ENCODE measurements at regions not wholly inside any gene's neighbourhood (a gene's known extent, or its start where the extent isn't known, plus 50 kb on each side); places are given as distances from the start of the nearest gene placed in this dataset.

- TF ChIP-seq POLR2AphosphoS5 (IDR thresholded peaks at IDR 0.05; ENCODE audit: low read depth, low read length) (no peak), POLR2A (IDR thresholded peaks at IDR 0.05; ENCODE audit: low read depth, low read length) (no peak)
These were observed 61.3 kb downstream of the BOD1 start for GRCh38 chr5:173554989-173555705.
